Heart left ventricle (tissue), 13 donors: ENCODE measurements at regions not wholly inside any gene's neighbourhood (a gene's known extent, or its start where the extent isn't known, plus 50 kb on each side); places are given as distances from the start of the nearest gene placed in this dataset.

Source experiments
- POLR2A ChIP-seq, 2 donors: fragments of 450-650 bp; IDR thresholded peaks; one replicate each; pipeline ENCODE4 v1.6.1; 2017; ENCODE audit warnings: antibody characterized with exemption in 2 of 2, mild to moderate bottlenecking in 2 of 2, moderate library complexity in 2 of 2
- TF ChIP-seq, protein P1 (sequence below), 12 donors: fragments of 200-600 bp; sonication (generic) in 4 of 12; IDR thresholded peaks; one replicate each; pipeline versions ENCODE4 v1.5.0 to v1.8.0; 2018 to 2022; ENCODE audit warnings: antibody characterized with exemption in 12 of 12, mild to moderate bottlenecking in 5 of 12
- donor health status: ischemic (EF 13 %, LVEDD 7.1; RV severe dilation, severe dysfunction).
- donor health status: DM: no; HTN: yes; CAD: no.
- donor health status: DM: no; HTN: no; CAD: no.
- donor health status: ischemic (EF 25% LVEDD 6.9; RV normal size, moderate dysfunction).
- donor health status: ischemic (EF 25% LVEDD 5.7; RV mildly dilated, moderate dysfunction).
- donor health status: ischemic (EF 35%, LVEDD 5.7; RV mildly dilated, moderate dysfunction).
- donor health status: nonischemic (EF 11% LVEDD 7.7; RV severe dilation, severe dysfunction).
- donor health status: DM: yes; HTN: yes; CAD: no.
- donor health status: PGD.
- donor health status: ischemic (EF 29% LVEDD 5.4; RV normal size, mild dysfunction).
- donor health status: nonischemic (EF 23%, LVEDD 6.1; RV moderate dilation, normal function).

DNA sequence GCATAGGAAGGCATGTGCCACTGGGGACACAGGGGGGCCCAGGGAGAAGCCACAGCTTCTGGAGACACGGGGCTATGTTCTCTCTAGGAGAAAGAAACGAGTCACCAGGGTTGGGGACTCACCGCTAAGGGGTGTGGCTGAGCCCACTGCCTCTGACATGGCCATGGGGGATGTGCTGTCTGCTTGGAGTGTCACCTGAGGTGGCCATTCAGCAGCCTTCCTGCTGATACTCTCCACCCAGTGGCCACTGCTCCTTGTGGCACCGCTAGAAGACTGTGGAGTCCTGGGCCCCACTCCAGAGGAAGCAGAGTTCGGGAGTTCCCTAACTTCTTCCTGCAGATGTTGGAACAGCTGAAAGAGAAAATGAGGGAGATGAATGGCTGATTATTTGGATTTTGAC lies 91.2 kb upstream of the SLC45A1 start:
- TF ChIP-seq, protein P1, sequence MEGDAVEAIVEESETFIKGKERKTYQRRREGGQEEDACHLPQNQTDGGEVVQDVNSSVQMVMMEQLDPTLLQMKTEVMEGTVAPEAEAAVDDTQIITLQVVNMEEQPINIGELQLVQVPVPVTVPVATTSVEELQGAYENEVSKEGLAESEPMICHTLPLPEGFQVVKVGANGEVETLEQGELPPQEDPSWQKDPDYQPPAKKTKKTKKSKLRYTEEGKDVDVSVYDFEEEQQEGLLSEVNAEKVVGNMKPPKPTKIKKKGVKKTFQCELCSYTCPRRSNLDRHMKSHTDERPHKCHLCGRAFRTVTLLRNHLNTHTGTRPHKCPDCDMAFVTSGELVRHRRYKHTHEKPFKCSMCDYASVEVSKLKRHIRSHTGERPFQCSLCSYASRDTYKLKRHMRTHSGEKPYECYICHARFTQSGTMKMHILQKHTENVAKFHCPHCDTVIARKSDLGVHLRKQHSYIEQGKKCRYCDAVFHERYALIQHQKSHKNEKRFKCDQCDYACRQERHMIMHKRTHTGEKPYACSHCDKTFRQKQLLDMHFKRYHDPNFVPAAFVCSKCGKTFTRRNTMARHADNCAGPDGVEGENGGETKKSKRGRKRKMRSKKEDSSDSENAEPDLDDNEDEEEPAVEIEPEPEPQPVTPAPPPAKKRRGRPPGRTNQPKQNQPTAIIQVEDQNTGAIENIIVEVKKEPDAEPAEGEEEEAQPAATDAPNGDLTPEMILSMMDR (IDR thresholded peaks at IDR 0.05): no peak
- no peak for TF ChIP-seq POLR2A (IDR thresholded peaks at IDR 0.05)
